GM23338 (cell line): ENCODE measurements at regions not wholly inside any gene's neighbourhood (a gene's known extent, or its start where the extent isn't known, plus 50 kb on each side); places are given as distances from the start of the nearest gene placed in this dataset.

ENCODE experiments used
- ATAC-seq: fragments of 200-7000 bp; cut with Tn5 transposase; 3 replicates; pipeline ENCODE4 v1.9.1; 2020
- DNase-seq: peaks from one replicate; pipeline ENCODE4 v3.0.0-alpha.2; 2015; ENCODE audit warnings: low spot score
- H2AFZ ChIP-seq: fragments of 200-600 bp; sonication (generic); 2 replicates; pipeline ENCODE4 v1.8.0; 2016; ENCODE audit warnings: antibody characterized with exemption, mild to moderate bottlenecking, moderate library complexity
- H3F3A ChIP-seq: fragments of 200-600 bp; sonication (generic); replicated peaks from 2 replicates; pipeline ENCODE4 v1.8.0; 2017; ENCODE audit warnings: antibody characterized with exemption, mixed run types, low read depth
- H3K27ac ChIP-seq: fragments of 200-600 bp; sonication (generic); 2 replicates; pipeline ENCODE4 v1.6.1; 2016; ENCODE audit warnings: low read depth
- H3K27me3 ChIP-seq: fragments of 200-600 bp; sonication (generic); 2 replicates; pipeline ENCODE4 v1.8.0; 2016; ENCODE audit warnings: mild to moderate bottlenecking, mixed run types, moderate library complexity; ENCODE audit not compliant: insufficient read depth
- H3K36me3 ChIP-seq: fragments of 200-600 bp; sonication (generic); 2 replicates; pipeline ENCODE4 v1.8.0; 2016; ENCODE audit warnings: mild to moderate bottlenecking; ENCODE audit not compliant: insufficient read depth
- H3K4me1 ChIP-seq: fragments of 200-600 bp; sonication (generic); 2 replicates; pipeline ENCODE4 v1.8.0; 2016; ENCODE audit warnings: mild to moderate bottlenecking, moderate library complexity; ENCODE audit not compliant: insufficient read depth
- H3K4me2 ChIP-seq: fragments of 200-600 bp; sonication (generic); 2 replicates; pipeline ENCODE4 v1.7.1; 2017; ENCODE audit warnings: mixed run types
- H3K4me3 ChIP-seq: fragments of 200-600 bp; sonication (generic); 2 replicates; pipeline ENCODE4 v1.6.1; 2016; ENCODE audit warnings: mixed run types
- H3K79me2 ChIP-seq: fragments of 200-600 bp; sonication (generic); replicated peaks from 2 replicates; pipeline ENCODE4 v1.8.0; 2017; ENCODE audit warnings: mild to moderate bottlenecking; ENCODE audit not compliant: insufficient read depth
- H3K9me2 ChIP-seq: fragments of 200-600 bp; sonication (generic); 2 replicates; pipeline ENCODE4 v1.8.0; 2017; ENCODE audit not compliant: insufficient read depth
- H4K20me1 ChIP-seq: fragments of 200-600 bp; sonication (generic); replicated peaks from 2 replicates; pipeline ENCODE4 v1.8.0; 2017; ENCODE audit warnings: mild to moderate bottlenecking; ENCODE audit not compliant: insufficient read depth
- H3K27ac Mint-ChIP-seq: 2 replicates; pipeline ENCODE4 v1.8.0; 2020; ENCODE audit warnings: inconsistent platforms, mild to moderate bottlenecking, moderate library complexity, mixed read lengths
- H3K27me3 Mint-ChIP-seq: 3 replicates; pipeline ENCODE4 v1.8.0; 2022; ENCODE audit warnings: low read depth, mild to moderate bottlenecking, moderate library complexity, mixed read lengths, inconsistent platforms; ENCODE audit not compliant: insufficient read depth, poor library complexity
- H3K36me3 Mint-ChIP-seq: 3 replicates; pipeline ENCODE4 v1.8.0; 2021; ENCODE audit warnings: low read depth, mild to moderate bottlenecking, inconsistent platforms, moderate library complexity, mixed read lengths
- H3K4me1 Mint-ChIP-seq: 3 replicates; pipeline ENCODE4 v1.8.0; 2020; ENCODE audit warnings: mild to moderate bottlenecking, inconsistent platforms, mixed read lengths
- H3K4me3 Mint-ChIP-seq: 3 replicates; pipeline ENCODE4 v1.8.0; 2021; ENCODE audit warnings: moderate library complexity, mild to moderate bottlenecking, inconsistent platforms, mixed read lengths
- H3K9me3 Mint-ChIP-seq: 3 replicates; pipeline ENCODE4 v1.8.0; 2020; ENCODE audit warnings: moderate library complexity, mild to moderate bottlenecking, inconsistent platforms, mixed read lengths
- CREB1 ChIP-seq: fragments of 250-450 bp; sonication (Bioruptor Pico); IDR thresholded peaks from 2 replicates; pipeline ENCODE4 v1.5.0; 2020; ENCODE audit warnings: low read depth, mild to moderate bottlenecking, moderate library complexity
- CTCF ChIP-seq, 2 experiments: fragments of 200-600 bp in 1 of 2; sonication (generic) in 1 of 2; conservative IDR thresholded peaks; 2 replicates each; pipeline versions ENCODE4 v1.5.1 to v1.6.1; 2016 to 2017; ENCODE audit warnings: antibody characterized with exemption in 2 of 2, low read depth in 2 of 2, mild to moderate bottlenecking in 2 of 2, moderate library complexity in 1 of 2
- EZH2 ChIP-seq: fragments of 200-600 bp; sonication (generic); IDR thresholded peaks from one replicate; pipeline ENCODE4 v1.8.0; 2017; ENCODE audit warnings: antibody characterized with exemption, mild to moderate bottlenecking, low read depth; ENCODE audit not compliant: unreplicated experiment
- EZH2phosphoT487 ChIP-seq: fragments of 200-600 bp; sonication (generic); IDR thresholded peaks from one replicate; pipeline ENCODE4 v1.8.1; 2018; ENCODE audit warnings: antibody characterized with exemption; ENCODE audit not compliant: unreplicated experiment
- JUNB ChIP-seq: IDR thresholded peaks from one replicate; pipeline ENCODE4 v1.6.1; 2016; ENCODE audit warnings: antibody characterized with exemption; ENCODE audit not compliant: unreplicated experiment
- NANOG ChIP-seq: IDR thresholded peaks from 2 replicates; pipeline ENCODE4 v1.6.1; 2016; ENCODE audit warnings: antibody characterized with exemption, borderline replicate concordance
- POLR2AphosphoS5 ChIP-seq: IDR thresholded peaks from 2 replicates; pipeline ENCODE4 v1.6.1; 2016; ENCODE audit warnings: antibody characterized with exemption, low read depth
- STAT1 ChIP-seq: IDR thresholded peaks from one replicate; pipeline ENCODE4 v1.6.1; 2016; ENCODE audit warnings: antibody characterized with exemption; ENCODE audit not compliant: unreplicated experiment
- ZNF114 ChIP-seq: fragments of 250-450 bp; sonication (Bioruptor Pico); IDR thresholded peaks from 2 replicates; pipeline ENCODE4 v1.5.0; 2020; ENCODE audit warnings: mild to moderate bottlenecking, moderate library complexity
- ZNF331 ChIP-seq: fragments of 250-450 bp; sonication (Bioruptor Pico); IDR thresholded peaks from 2 replicates; pipeline ENCODE4 v1.5.0; 2020; ENCODE audit warnings: low read depth, mild to moderate bottlenecking, moderate library complexity
- ZNF462 ChIP-seq: fragments of 250-450 bp; sonication (Bioruptor Pico); IDR thresholded peaks from 2 replicates; pipeline ENCODE4 v1.5.0; 2020; ENCODE audit warnings: mild to moderate bottlenecking, moderate library complexity

- Histone ChIP-seq H2AFZ (peak overlapping the region; percentile 76), H3K9me2 (no peaks in the 10 kb centered on the region), H3F3A (no peaks in the 10 kb centered on the region), H3K79me2 (no peaks in the 10 kb centered on the region), H3K27ac (0 out of 2 replicates have a peak overlapping the region, but pooled peaks have one; percentile 27), H3K27me3 (no peaks in the 10 kb centered on the region), H4K20me1 (no peaks in the 10 kb centered on the region), H3K4me3 (no peak overlapping the region), H3K4me1 (no peaks in the 10 kb centered on the region), H3K36me3 (no peaks in the 10 kb centered on the region), H3K4me2 (no peak overlapping the region)
- H3K9me3 Mint-ChIP-seq: peaks cover 8% of the 10 kb centered on the region
- H3K4me3 Mint-ChIP-seq: no peak overlapping the region
- peaks cover 5% of the 10 kb centered on the region; the same call in 2 of the 3 replicates for H3K36me3 Mint-ChIP-seq
- H3K4me1 Mint-ChIP-seq: no peaks in the 10 kb centered on the region
- H3K27me3 Mint-ChIP-seq: no peaks in the 10 kb centered on the region
- TF ChIP-seq JUNB (no peak), CTCF (conservative IDR thresholded peaks at IDR 0.05; ENCODE audit: low read depth in 2 of 2) (peak; percentile 94 to 95)
- peak; percentile 79 for DNase-seq
- no peak overlapping the region for H3K27ac Mint-ChIP-seq
- peak; percentile 97 for ATAC-seq
Observed at GRCh38 chr2:199704358-199705238, 146.4 kb downstream of the FTCDNL1 start.

GRCh38 chr2:199703199-199703598 is 147.8 kb downstream of the FTCDNL1 start:
- Mint-ChIP-seq H3K27me3 (peaks cover 2% of the 10 kb centered on the region), H3K9me3 (peaks cover 8% of the 10 kb centered on the region), H3K4me3 (no peak overlapping the region), H3K4me1 (no peaks in the 10 kb centered on the region), H3K27ac (no peak overlapping the region), H3K36me3 (peaks cover 5% of the 10 kb centered on the region; the same call in 2 of the 3 replicates)
- H3K36me3 ChIP-seq: no peaks in the 10 kb centered on the region
- H3F3A ChIP-seq: no peaks in the 10 kb centered on the region
- no peaks in the 10 kb centered on the region for H3K27me3 ChIP-seq
- no peak for DNase-seq
- no peak overlapping the region for H3K27ac ChIP-seq
- H3K4me3 ChIP-seq: no peak overlapping the region
- H4K20me1 ChIP-seq: no peaks in the 10 kb centered on the region
- ATAC-seq: no peak
- H3K79me2 ChIP-seq: no peaks in the 10 kb centered on the region
- H3K4me1 ChIP-seq: no peaks in the 10 kb centered on the region
- no peaks in the 10 kb centered on the region for H3K9me2 ChIP-seq
- no peak overlapping the region for H2AFZ ChIP-seq
- no peak overlapping the region for H3K4me2 ChIP-seq
- TF ChIP-seq ZNF114 (CRISPR knock-in tag) (no peak), NANOG (no peak), STAT1 (no peak), ZNF462 (CRISPR knock-in tag) (no peak), EZH2 (no peak), CREB1 (no peak), ZNF331 (no peak), CTCF (conservative IDR thresholded peaks at IDR 0.05; ENCODE audit: low read depth in 2 of 2) (no peak), JUNB (no peak), EZH2phosphoT487 (no peak), POLR2AphosphoS5 (no peak)
